CD14-positive monocyte (primary cell): ENCODE measurements at regions not wholly inside any gene's neighbourhood (a gene's known extent, or its start where the extent isn't known, plus 50 kb on each side); places are given as distances from the start of the nearest gene placed in this dataset.

Experiments
- DNase-seq, 3 donors: peaks; one replicate each; pipeline ENCODE4 v3.0.0-alpha.2; 2011 to 2022
- H2AFZ ChIP-seq: 2 replicates; pipeline ENCODE4 v1.6.0; 2012; ENCODE audit warnings: mild to moderate bottlenecking, low read depth, low read length, inconsistent platforms; ENCODE audit not compliant: insufficient read depth, poor library complexity, severe bottlenecking
- H3K27ac ChIP-seq, 2 donors: 1 replicate in 1 of 2; 2 replicates in 1 of 2; pipeline ENCODE4 v1.5.1; 2012 to 2013; ENCODE audit warnings: low read length in 2 of 2, control low read depth in 1 of 2, inconsistent platforms in 1 of 2, low read depth in 1 of 2, mild to moderate bottlenecking in 1 of 2
- H3K27me3 ChIP-seq, 2 donors: one replicate each; pipeline versions ENCODE4 v1.6.0 to v1.6.1; 2011 to 2013; ENCODE audit warnings: low read length in 2 of 2; ENCODE audit not compliant: control insufficient read depth in 2 of 2, insufficient read depth in 2 of 2
- H3K36me3 ChIP-seq, 2 donors: replicated peaks in 1 of 2; 1 replicate in 1 of 2; 2 replicates in 1 of 2; pipeline versions ENCODE4 v1.5.1 to v1.6.1; 2012 to 2013; ENCODE audit warnings: low read length in 2 of 2, control low read depth in 1 of 2, inconsistent platforms in 1 of 2, mild to moderate bottlenecking in 1 of 2; ENCODE audit not compliant: insufficient read depth in 2 of 2, control insufficient read depth in 1 of 2
- H3K4me1 ChIP-seq, 2 donors: 1 replicate in 1 of 2; 2 replicates in 1 of 2; pipeline versions ENCODE4 v1.5.1 to v1.6.1; 2012 to 2013; ENCODE audit warnings: low read length in 2 of 2, control low read depth in 1 of 2, inconsistent platforms in 1 of 2, mild to moderate bottlenecking in 1 of 2, moderate library complexity in 1 of 2; ENCODE audit not compliant: insufficient read depth in 2 of 2, control insufficient read depth in 1 of 2
- H3K4me2 ChIP-seq: replicated peaks from 2 replicates; pipeline ENCODE3; 2012; ENCODE audit warnings: low read length, moderate library complexity, mild to moderate bottlenecking; ENCODE audit not compliant: poor library complexity, severe bottlenecking; ENCODE audit errors: extremely low read depth
- H3K4me3 ChIP-seq, 3 experiments: fragments of 200-600 bp in 1 of 3; sonication (generic) in 1 of 3; replicated peaks in 1 of 3; 1 replicate in 2 of 3; 2 replicates in 1 of 3; pipeline ENCODE4 v1.5.1; 2011 to 2013; ENCODE audit warnings: low read length in 3 of 3, mild to moderate bottlenecking in 3 of 3, control low read depth in 2 of 3, low read depth in 2 of 3, inconsistent platforms in 1 of 3, moderate library complexity in 1 of 3
- H3K79me2 ChIP-seq: 2 replicates; pipeline ENCODE4 v1.6.0; 2012; ENCODE audit warnings: mild to moderate bottlenecking, control low read depth, inconsistent platforms, low read length, moderate library complexity; ENCODE audit not compliant: insufficient read depth
- H3K9ac ChIP-seq: 2 replicates; pipeline ENCODE4 v1.6.0; 2017; ENCODE audit warnings: low read length, mild to moderate bottlenecking; ENCODE audit not compliant: insufficient read depth, poor library complexity, severe bottlenecking
- H3K9me3 ChIP-seq, 2 donors: replicated peaks in 1 of 2; 1 replicate in 1 of 2; 2 replicates in 1 of 2; pipeline versions ENCODE4 v1.5.1 to v1.6.1; 2012 to 2013; ENCODE audit warnings: low read length in 2 of 2, control low read depth in 1 of 2; ENCODE audit not compliant: control insufficient read depth in 1 of 2, insufficient read depth in 1 of 2
- H4K20me1 ChIP-seq: 2 replicates; pipeline ENCODE4 v1.6.0; 2012; ENCODE audit warnings: mild to moderate bottlenecking, low read length, control low read depth, moderate library complexity; ENCODE audit not compliant: insufficient read depth
- H3K27ac Mint-ChIP-seq, 7 donors: one replicate each; pipeline ENCODE4 v1.8.0; 2020; ENCODE audit warnings: mild to moderate bottlenecking in 7 of 7, mixed read lengths in 7 of 7, moderate library complexity in 6 of 7, inconsistent platforms in 2 of 7
- H3K27me3 Mint-ChIP-seq, 3 donors: one replicate each; pipeline ENCODE4 v1.8.0; 2021 to 2022; ENCODE audit warnings: low read depth in 3 of 3, mild to moderate bottlenecking in 3 of 3, mixed read lengths in 3 of 3, moderate library complexity in 3 of 3, inconsistent platforms in 1 of 3
- H3K36me3 Mint-ChIP-seq, 2 donors: one replicate each; pipeline ENCODE4 v1.8.0; 2020; ENCODE audit warnings: mixed read lengths in 2 of 2, inconsistent platforms in 1 of 2, mild to moderate bottlenecking in 1 of 2
- H3K4me1 Mint-ChIP-seq: one replicate; pipeline ENCODE4 v1.8.0; 2020; ENCODE audit warnings: mild to moderate bottlenecking, mixed read lengths
- H3K4me3 Mint-ChIP-seq, 2 donors: one replicate each; pipeline ENCODE4 v1.8.0; 2020; ENCODE audit warnings: mild to moderate bottlenecking in 2 of 2, mixed read lengths in 2 of 2, moderate library complexity in 1 of 2
- H3K9me3 Mint-ChIP-seq, 7 donors: one replicate each; pipeline ENCODE4 v1.8.0; 2020 to 2022; ENCODE audit warnings: mixed read lengths in 7 of 7, mild to moderate bottlenecking in 6 of 7, moderate library complexity in 6 of 7, inconsistent platforms in 2 of 7
- WGBS: methylation state at CpG from one replicate; pipeline ENCODE4 v1.1.5; 2013; ENCODE audit warnings: missing lambda C conversion rate; ENCODE audit not compliant: insufficient coverage; 5-methylcytosine and 5-hydroxymethylcytosine counted together
- intact Hi-C, 2 donors: fragments of 100-400 bp; cut with micrococcal nuclease; formaldehyde crosslinking; loops; one replicate each; pipeline versions ENCODE4 v1.15.0 to v1.15.1; 2023
- TF ChIP-seq, protein P1 (sequence below): fragments of 200-600 bp; IDR thresholded peaks from one replicate; pipeline ENCODE4 v1.8.0; 2022; ENCODE audit warnings: antibody characterized with exemption, mild to moderate bottlenecking

DNA sequence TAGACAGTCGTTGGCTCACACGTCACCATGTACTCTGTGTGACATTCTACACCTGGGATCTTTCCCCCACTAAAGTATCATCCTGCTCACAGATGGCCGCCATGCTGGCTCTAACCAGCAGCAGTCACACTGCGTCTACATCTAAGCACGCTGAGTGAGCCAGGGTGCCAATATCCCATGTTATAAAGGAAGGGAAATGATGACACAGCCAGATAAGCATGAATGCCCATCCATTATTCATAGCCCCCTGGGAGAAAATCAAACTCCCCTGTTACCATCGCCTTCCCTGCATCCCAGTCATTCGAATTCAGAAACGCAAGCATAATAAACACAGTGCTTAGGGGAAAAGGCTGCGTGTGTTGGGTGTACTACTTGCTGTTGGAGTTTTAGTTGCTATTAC lies 698.2 kb upstream of the AUTS2 start:
- Histone ChIP-seq H3K4me3 (no peak overlapping the region), H4K20me1 (no peaks in the 10 kb centered on the region), H3K36me3 (no peaks in the 10 kb centered on the region), H3K27ac (no peak overlapping the region), H3K79me2 (no peaks in the 10 kb centered on the region), H3K9ac (no peak overlapping the region), H3K4me1 (no peaks in the 10 kb centered on the region), H3K27me3 (no peaks in the 10 kb centered on the region), H3K4me2 (no peak overlapping the region), H2AFZ (no peak overlapping the region), H3K9me3 (peaks cover 12 to 38% of the 10 kb centered on the region in 2 donors)
- TF ChIP-seq, protein P1, sequence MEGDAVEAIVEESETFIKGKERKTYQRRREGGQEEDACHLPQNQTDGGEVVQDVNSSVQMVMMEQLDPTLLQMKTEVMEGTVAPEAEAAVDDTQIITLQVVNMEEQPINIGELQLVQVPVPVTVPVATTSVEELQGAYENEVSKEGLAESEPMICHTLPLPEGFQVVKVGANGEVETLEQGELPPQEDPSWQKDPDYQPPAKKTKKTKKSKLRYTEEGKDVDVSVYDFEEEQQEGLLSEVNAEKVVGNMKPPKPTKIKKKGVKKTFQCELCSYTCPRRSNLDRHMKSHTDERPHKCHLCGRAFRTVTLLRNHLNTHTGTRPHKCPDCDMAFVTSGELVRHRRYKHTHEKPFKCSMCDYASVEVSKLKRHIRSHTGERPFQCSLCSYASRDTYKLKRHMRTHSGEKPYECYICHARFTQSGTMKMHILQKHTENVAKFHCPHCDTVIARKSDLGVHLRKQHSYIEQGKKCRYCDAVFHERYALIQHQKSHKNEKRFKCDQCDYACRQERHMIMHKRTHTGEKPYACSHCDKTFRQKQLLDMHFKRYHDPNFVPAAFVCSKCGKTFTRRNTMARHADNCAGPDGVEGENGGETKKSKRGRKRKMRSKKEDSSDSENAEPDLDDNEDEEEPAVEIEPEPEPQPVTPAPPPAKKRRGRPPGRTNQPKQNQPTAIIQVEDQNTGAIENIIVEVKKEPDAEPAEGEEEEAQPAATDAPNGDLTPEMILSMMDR = no peak
- 69% methylated on average over 2 of the region's 9 CpGs for WGBS
- Mint-ChIP-seq H3K27ac (no peak overlapping the region), H3K9me3 (peaks cover 9 to 49% (median 23%) of the 10 kb centered on the region in 7 donors), H3K4me3 (no peak overlapping the region), H3K4me1 (no peaks in the 10 kb centered on the region), H3K36me3 (no peaks in the 10 kb centered on the region), H3K27me3 (no peaks in the 10 kb centered on the region)
- intact Hi-C loops = no loop called here
- DNase-seq = no peak

DNA sequence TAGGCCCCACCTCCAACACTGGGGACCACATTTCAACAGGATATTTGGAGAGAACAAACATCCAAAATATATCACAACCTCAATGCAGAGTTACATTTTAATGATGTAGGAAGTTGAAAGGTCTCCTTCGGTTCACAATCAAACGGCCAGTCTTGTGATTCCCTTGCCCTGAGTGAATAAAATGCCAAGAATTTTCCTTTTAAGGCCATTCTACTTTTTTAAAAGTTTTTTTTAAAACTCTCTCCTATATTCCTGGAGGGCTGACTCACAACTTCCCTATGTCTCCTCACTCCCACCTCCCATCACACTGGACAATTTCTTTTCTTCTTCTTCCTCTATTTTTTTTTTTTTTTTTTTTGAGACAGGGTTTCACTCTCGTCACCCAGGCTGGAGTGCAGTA lies 693.6 kb upstream of the AUTS2 start:
- no CpG with 5 or more reads among the region's 3 CpGs for WGBS
- Histone ChIP-seq H4K20me1 (no peaks in the 10 kb centered on the region), H3K36me3 (no peaks in the 10 kb centered on the region), H3K4me2 (no peak overlapping the region), H3K4me3 (no peak overlapping the region), H3K9ac (no peak overlapping the region), H3K4me1 (no peaks in the 10 kb centered on the region), H3K9me3 (peaks cover 12 to 40% of the 10 kb centered on the region in 2 donors), H3K27me3 (no peaks in the 10 kb centered on the region), H3K79me2 (no peaks in the 10 kb centered on the region), H2AFZ (no peak overlapping the region), H3K27ac (no peak overlapping the region)
- no peak overlapping the region for H3K4me3 Mint-ChIP-seq
- H3K9me3 Mint-ChIP-seq = peaks cover 12 to 48% (median 31%) of the 10 kb centered on the region in 7 donors
- H3K36me3 Mint-ChIP-seq = no peaks in the 10 kb centered on the region
- H3K27me3 Mint-ChIP-seq = no peaks in the 10 kb centered on the region
- no peak overlapping the region for H3K27ac Mint-ChIP-seq
- intact Hi-C loops = no loop called here
- H3K4me1 Mint-ChIP-seq = no peaks in the 10 kb centered on the region
- TF ChIP-seq, protein P1 = no peak
- DNase-seq = no peak
